Heart left ventricle (tissue), 16 donors: ENCODE measurements at regions not wholly inside any gene's neighbourhood (a gene's known extent, or its start where the extent isn't known, plus 50 kb on each side); places are given as distances from the start of the nearest gene placed in this dataset.

Experiments
- ATAC-seq, 4 donors: fragments of 200-7000 bp; cut with Tn5 transposase; one replicate each; pipeline ENCODE4 v1.9.1; 2020 to 2022; ENCODE audit warnings: moderate library complexity in 4 of 4, mild to moderate bottlenecking in 3 of 4, moderate number of reproducible peaks in 1 of 4
- DNase-seq, 5 donors: peaks; one replicate each; pipeline ENCODE4 v3.0.0-alpha.2; 2020
- H3K27ac ChIP-seq, 12 donors: fragments of 200-600 bp; sonication (generic) in 4 of 12; one replicate each; pipeline versions ENCODE4 v1.5.0 to v1.8.0; 2016 to 2022; ENCODE audit warnings: mild to moderate bottlenecking in 2 of 12
- H3K27me3 ChIP-seq, 9 donors: fragments of 200-600 bp; sonication (generic) in 2 of 9; one replicate each; pipeline versions ENCODE4 v1.5.1 to v1.8.0; 2016 to 2022; ENCODE audit warnings: mild to moderate bottlenecking in 3 of 9
- H3K36me3 ChIP-seq, 9 donors: fragments of 200-600 bp; sonication (generic) in 2 of 9; one replicate each; pipeline versions ENCODE4 v1.5.0 to v1.8.0; 2018 to 2022; ENCODE audit warnings: mild to moderate bottlenecking in 2 of 9
- H3K4me1 ChIP-seq, 12 donors: fragments of 200-600 bp; sonication (generic) in 4 of 12; one replicate each; pipeline versions ENCODE4 v1.5.0 to v1.8.0; 2016 to 2022; ENCODE audit warnings: mild to moderate bottlenecking in 3 of 12
- H3K4me3 ChIP-seq, 12 donors: fragments of 200-600 bp; sonication (generic) in 4 of 12; one replicate each; pipeline versions ENCODE4 v1.5.0 to v1.8.0; 2017 to 2022; ENCODE audit warnings: mild to moderate bottlenecking in 9 of 12, moderate library complexity in 4 of 12
- H3K9me3 ChIP-seq, 12 donors: fragments of 200-600 bp; sonication (generic) in 4 of 12; one replicate each; pipeline versions ENCODE4 v1.5.0 to v1.8.0; 2016 to 2022; ENCODE audit warnings: mild to moderate bottlenecking in 1 of 12
- POLR2A ChIP-seq, 2 donors: fragments of 450-650 bp; IDR thresholded peaks; one replicate each; pipeline ENCODE4 v1.6.1; 2017; ENCODE audit warnings: antibody characterized with exemption in 2 of 2, mild to moderate bottlenecking in 2 of 2, moderate library complexity in 2 of 2
- WGBS, 4 donors: extraction: QIAGEN DNeasy Blood & Tissue Kit in 2 of 4; methylation state at CpG; one replicate each; pipeline versions ENCODE4 v1.1.5 to v1.1.7; 2013 to 2018; 5-methylcytosine and 5-hydroxymethylcytosine counted together
- intact Hi-C, 10 donors: fragments of 100-400 bp; cut with DNase I; formaldehyde crosslinking; loops; one replicate each; pipeline versions ENCODE4 v1.11.1 to v1.14.2; 2022
- TF ChIP-seq, protein P1 (sequence below), 12 donors: fragments of 200-600 bp; sonication (generic) in 4 of 12; IDR thresholded peaks; one replicate each; pipeline versions ENCODE4 v1.5.0 to v1.8.0; 2018 to 2022; ENCODE audit warnings: antibody characterized with exemption in 12 of 12, mild to moderate bottlenecking in 5 of 12
- donor health status: ischemic (EF 13 %, LVEDD 7.1; RV severe dilation, severe dysfunction).
- donor health status: healthy with polysubstance abuse.
- donor health status: DM: no; HTN: yes; CAD: no.
- donor health status: DM: no; HTN: no; CAD: no.
- donor health status: ischemic (EF 25% LVEDD 6.9; RV normal size, moderate dysfunction).
- donor health status: ischemic (EF 25% LVEDD 5.7; RV mildly dilated, moderate dysfunction).
- donor health status: healthy.
- donor health status: DM: yes; HTN: yes; CAD: no.
- donor health status: ischemic (EF 35%, LVEDD 5.7; RV mildly dilated, moderate dysfunction).
- donor health status: nonischemic (EF 11% LVEDD 7.7; RV severe dilation, severe dysfunction).
- donor health status: DM: yes; HTN: yes; CAD: no.
- donor health status: PGD.
- donor health status: ischemic (EF 29% LVEDD 5.4; RV normal size, mild dysfunction).
- donor health status: nonischemic (EF 23%, LVEDD 6.1; RV moderate dilation, normal function).

DNA sequence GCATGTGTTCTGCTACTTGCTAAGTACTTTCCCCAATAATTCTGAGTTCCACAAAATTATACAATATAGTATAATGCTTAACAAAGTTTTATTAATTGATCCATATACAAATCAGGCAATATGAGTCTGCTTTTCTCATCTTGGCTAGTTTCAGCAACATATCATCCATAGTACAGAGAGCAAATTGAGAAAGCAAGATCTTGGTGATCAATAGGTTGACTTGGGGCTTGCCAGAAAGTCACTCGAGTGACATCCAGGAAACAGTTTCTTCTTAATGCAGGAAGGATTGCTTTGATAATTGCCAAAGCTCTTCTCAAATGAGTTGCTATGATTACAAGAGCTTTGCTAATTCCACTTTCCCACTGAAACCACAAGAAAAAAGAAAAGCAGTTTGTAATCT lies 533.6 kb upstream of the NMUR2 start:
- Histone ChIP-seq H3K36me3 (no peaks in the 10 kb centered on the region), H3K4me1 (no peaks in the 10 kb centered on the region), H3K4me3 (no peak overlapping the region), H3K9me3 (peaks cover 0 to 7% (median 0%) of the 10 kb centered on the region in 12 donors), H3K27ac (no peak overlapping the region), H3K27me3 (no peaks in the 10 kb centered on the region)
- intact Hi-C loops, result no loop called here
- 80 to 89% (median 88%) methylated on average over 1 of the region's 1 CpG for WGBS, 4 donors
- ATAC-seq (no peak), DNase-seq (no peak)
- TF ChIP-seq, protein P1, sequence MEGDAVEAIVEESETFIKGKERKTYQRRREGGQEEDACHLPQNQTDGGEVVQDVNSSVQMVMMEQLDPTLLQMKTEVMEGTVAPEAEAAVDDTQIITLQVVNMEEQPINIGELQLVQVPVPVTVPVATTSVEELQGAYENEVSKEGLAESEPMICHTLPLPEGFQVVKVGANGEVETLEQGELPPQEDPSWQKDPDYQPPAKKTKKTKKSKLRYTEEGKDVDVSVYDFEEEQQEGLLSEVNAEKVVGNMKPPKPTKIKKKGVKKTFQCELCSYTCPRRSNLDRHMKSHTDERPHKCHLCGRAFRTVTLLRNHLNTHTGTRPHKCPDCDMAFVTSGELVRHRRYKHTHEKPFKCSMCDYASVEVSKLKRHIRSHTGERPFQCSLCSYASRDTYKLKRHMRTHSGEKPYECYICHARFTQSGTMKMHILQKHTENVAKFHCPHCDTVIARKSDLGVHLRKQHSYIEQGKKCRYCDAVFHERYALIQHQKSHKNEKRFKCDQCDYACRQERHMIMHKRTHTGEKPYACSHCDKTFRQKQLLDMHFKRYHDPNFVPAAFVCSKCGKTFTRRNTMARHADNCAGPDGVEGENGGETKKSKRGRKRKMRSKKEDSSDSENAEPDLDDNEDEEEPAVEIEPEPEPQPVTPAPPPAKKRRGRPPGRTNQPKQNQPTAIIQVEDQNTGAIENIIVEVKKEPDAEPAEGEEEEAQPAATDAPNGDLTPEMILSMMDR (IDR thresholded peaks at IDR 0.05), result no peak
- no peak for TF ChIP-seq POLR2A (IDR thresholded peaks at IDR 0.05)

DNA sequence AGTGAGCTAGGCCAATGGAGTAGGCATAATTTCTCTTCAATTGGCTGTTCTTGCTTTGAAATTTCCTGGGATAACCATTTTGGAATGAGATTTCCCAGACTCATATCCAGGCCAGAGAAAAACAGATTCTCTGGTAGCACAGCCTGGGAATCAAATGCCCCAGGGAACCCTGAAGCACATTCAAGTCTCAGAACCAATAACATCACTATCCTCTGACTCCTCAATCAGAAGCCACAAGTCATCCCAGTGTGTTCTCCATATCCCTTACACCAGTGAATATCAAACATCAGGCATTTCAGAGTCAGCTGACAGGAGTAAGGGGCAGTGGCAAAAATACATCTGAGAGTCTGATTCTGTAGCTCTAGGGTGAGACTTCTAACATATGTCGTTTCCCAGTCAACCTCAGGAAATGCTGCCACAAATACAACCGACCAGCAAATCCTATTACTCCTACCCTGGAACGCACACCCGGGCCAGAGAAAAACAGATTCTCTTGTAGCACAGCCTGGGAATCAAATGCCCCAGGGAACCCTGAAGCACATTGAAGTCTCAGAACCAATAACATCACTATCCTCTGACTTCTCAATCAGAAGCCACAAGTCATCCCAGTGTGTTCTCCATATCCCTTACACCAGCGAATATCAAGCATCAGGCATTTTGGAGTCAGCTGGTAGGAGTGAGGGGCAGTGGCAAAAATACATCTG lies 537.7 kb upstream of the NMUR2 start:
- intact Hi-C loops, result no loop called here
- peak in 3 of 4 donors; percentile 41 to 52 (median 43) for ATAC-seq
- Histone ChIP-seq H3K27me3 (no peaks in the 10 kb centered on the region), H3K4me1 (no peaks in the 10 kb centered on the region), H3K9me3 (peaks cover 0 to 4% (median 0%) of the 10 kb centered on the region in 12 donors), H3K36me3 (no peaks in the 10 kb centered on the region), H3K4me3 (no peak overlapping the region), H3K27ac (peak overlapping the region in 4 of 12 donors; percentile 21 to 33 (median 23))
- no peak for TF ChIP-seq POLR2A (IDR thresholded peaks at IDR 0.05)
- TF ChIP-seq, protein P1 (IDR thresholded peaks at IDR 0.05), result no peak
- DNase-seq, result peak in 3 of 5 donors; percentile 18 to 50 (median 28)
- 63 to 78% (median 68%) methylated on average over 5 of the region's 5 CpGs for WGBS, 4 donors

DNA sequence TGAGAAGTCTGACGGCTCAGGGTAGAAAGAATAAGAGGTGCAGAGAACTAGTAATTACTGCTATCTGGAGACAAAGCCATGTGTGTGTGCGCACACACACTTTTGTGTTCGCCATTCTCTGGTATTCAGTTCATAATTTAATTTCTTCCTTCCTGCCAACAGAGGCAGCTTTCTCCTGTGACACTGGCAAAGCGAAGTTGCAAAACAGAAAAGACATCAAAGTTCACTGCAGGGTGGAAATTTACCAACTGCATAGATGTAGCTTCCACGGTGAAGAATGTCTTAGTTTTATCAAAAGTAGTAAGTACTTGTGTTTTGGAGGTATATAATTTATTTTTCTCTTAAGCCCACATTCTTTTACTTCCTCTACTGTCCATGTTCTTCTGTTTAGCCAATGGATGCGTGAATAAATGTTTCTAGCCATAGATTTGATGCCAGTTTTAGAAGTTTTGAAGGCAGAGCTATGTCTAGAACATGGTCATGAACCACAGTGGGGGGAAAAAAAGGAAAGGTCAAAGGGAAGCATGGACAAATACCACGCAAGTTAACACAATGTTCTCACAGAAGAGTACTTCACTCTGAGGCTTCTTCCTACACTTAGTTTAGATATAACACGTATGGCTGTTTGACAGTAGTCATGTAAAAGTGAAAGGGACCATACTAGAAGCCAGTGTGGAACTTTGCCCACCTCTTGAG lies 536.5 kb upstream of the GRIA1 start:
- no peak for ATAC-seq
- 75 to 80% (median 76%) methylated on average over 8 of the region's 8 CpGs for WGBS, 4 donors

More for the DNA sequence above, 536.5 kb upstream of the GRIA1 start:
- Histone ChIP-seq H3K27me3 (no peaks in the 10 kb centered on the region), H3K36me3 (no peaks in the 10 kb centered on the region), H3K4me1 (no peaks in the 10 kb centered on the region), H3K4me3 (no peak overlapping the region), H3K27ac (no peak overlapping the region), H3K9me3 (no peaks in the 10 kb centered on the region)
- TF ChIP-seq, protein P1 (IDR thresholded peaks at IDR 0.05), result no peak
- no peak for TF ChIP-seq POLR2A (IDR thresholded peaks at IDR 0.05)
- intact Hi-C loops, result no loop called here
- no peak for DNase-seq
